RWPE2 (cell line): ENCODE measurements at regions not wholly inside any gene's neighbourhood (a gene's known extent, or its start where the extent isn't known, plus 50 kb on each side); places are given as distances from the start of the nearest gene placed in this dataset.

Source experiments
- ATAC-seq: fragments of 200-7000 bp; cut with Tn5 transposase; 3 replicates; pipeline ENCODE4 v1.9.1; 2021; ENCODE audit warnings: low read depth
- DNase-seq: peaks from one replicate; pipeline ENCODE4 v3.0.0-alpha.2; 2020; ENCODE audit warnings: low spot score
- H3K27ac ChIP-seq: fragments of 450-650 bp; 2 replicates; pipeline ENCODE4 v1.5.1; 2017; ENCODE audit warnings: mild to moderate bottlenecking; ENCODE audit not compliant: poor library complexity, severe bottlenecking
- H3K27me3 ChIP-seq: fragments of 250-450 bp; sonication (Bioruptor Pico); 2 replicates; pipeline ENCODE4 v1.5.1; 2021; ENCODE audit warnings: mild to moderate bottlenecking, moderate library complexity; ENCODE audit not compliant: insufficient read depth, poor library complexity, severe bottlenecking
- H3K36me3 ChIP-seq: fragments of 250-450 bp; sonication (Bioruptor Pico); 2 replicates; pipeline ENCODE4 v1.5.1; 2020; ENCODE audit warnings: low read depth, mild to moderate bottlenecking, moderate library complexity
- H3K4me1 ChIP-seq: fragments of 250-450 bp; sonication (Bioruptor Pico); 2 replicates; pipeline ENCODE4 v1.5.1; 2021; ENCODE audit warnings: mild to moderate bottlenecking, moderate library complexity; ENCODE audit not compliant: insufficient read depth, poor library complexity, severe bottlenecking
- H3K4me3 ChIP-seq: fragments of 250-450 bp; sonication (Bioruptor Pico); 2 replicates; pipeline ENCODE4 v1.5.1; 2021; ENCODE audit warnings: mild to moderate bottlenecking, moderate library complexity; ENCODE audit not compliant: severe bottlenecking
- H3K9me3 ChIP-seq: fragments of 250-450 bp; sonication (Bioruptor Pico); 2 replicates; pipeline ENCODE4 v1.5.1; 2021; ENCODE audit warnings: mild to moderate bottlenecking, moderate library complexity; ENCODE audit not compliant: severe bottlenecking
- TF ChIP-seq, protein P1 (sequence below): fragments of 450-650 bp; IDR thresholded peaks from one replicate; pipeline ENCODE4 v1.5.1; 2017; ENCODE audit warnings: mild to moderate bottlenecking, moderate library complexity; ENCODE audit not compliant: poor library complexity, severe bottlenecking

DNA sequence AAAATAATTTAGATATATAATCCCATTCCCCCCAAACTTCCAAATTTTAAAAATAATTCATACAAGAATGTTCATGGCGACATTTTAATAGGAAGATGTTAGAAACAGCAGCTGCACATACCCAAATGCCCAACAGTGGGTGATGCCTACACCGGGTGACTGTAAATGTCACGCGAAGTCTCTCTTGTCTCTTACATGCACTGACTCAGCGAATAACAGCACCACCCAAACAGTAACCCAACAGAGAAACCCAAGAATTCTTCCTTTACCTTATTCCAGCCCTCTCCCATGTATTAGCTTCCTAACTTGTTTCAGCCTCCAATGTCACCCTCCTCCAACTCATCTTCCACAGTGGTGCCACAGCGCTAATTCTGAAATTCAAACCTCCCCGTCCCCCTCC lies 74.5 kb upstream of the E2F3 start:
- Histone ChIP-seq H3K9me3 (no peaks in the 10 kb centered on the region), H3K36me3 (no peaks in the 10 kb centered on the region), H3K27me3 (no peaks in the 10 kb centered on the region), H3K4me1 (no peaks in the 10 kb centered on the region), H3K27ac (no peak overlapping the region), H3K4me3 (no peak overlapping the region)
- DNase-seq = no peak
- ATAC-seq = no peak
- TF ChIP-seq, protein P1, sequence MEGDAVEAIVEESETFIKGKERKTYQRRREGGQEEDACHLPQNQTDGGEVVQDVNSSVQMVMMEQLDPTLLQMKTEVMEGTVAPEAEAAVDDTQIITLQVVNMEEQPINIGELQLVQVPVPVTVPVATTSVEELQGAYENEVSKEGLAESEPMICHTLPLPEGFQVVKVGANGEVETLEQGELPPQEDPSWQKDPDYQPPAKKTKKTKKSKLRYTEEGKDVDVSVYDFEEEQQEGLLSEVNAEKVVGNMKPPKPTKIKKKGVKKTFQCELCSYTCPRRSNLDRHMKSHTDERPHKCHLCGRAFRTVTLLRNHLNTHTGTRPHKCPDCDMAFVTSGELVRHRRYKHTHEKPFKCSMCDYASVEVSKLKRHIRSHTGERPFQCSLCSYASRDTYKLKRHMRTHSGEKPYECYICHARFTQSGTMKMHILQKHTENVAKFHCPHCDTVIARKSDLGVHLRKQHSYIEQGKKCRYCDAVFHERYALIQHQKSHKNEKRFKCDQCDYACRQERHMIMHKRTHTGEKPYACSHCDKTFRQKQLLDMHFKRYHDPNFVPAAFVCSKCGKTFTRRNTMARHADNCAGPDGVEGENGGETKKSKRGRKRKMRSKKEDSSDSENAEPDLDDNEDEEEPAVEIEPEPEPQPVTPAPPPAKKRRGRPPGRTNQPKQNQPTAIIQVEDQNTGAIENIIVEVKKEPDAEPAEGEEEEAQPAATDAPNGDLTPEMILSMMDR = no peak

DNA sequence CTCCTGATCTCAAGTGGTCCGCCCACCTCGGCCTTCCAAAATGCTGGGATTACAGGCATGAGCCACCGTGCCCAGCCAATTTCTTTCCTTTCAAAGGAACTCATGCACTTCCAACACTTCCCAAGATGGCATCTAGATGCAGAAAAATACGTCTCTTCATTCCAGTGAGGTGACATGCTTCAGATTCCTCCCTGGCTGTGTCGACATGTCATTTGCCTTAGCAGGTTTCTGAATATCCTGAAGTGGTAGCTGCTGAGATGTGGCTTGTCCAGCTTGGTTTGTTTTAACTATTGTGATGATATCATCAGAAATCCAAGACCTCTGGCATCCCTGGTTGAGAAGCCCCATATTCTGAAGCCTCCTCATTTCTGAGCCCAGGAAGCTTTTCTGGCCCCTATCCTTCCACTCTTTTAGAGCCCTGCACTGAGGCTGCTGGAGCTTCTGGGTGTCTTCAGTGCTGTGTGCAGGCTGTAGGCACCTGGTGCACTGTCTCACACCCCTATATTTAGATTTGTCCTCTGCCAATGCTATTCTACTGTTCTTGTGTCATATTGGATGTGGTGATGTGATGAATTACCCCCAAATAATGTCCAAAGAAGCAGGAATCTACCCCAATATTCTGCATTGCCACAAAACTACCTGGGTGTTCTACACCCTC lies 73.3 kb upstream of the E2F3 start:
- DNase-seq (no peak), ATAC-seq (no peak)
- H3K36me3 ChIP-seq = no peaks in the 10 kb centered on the region

DNA sequence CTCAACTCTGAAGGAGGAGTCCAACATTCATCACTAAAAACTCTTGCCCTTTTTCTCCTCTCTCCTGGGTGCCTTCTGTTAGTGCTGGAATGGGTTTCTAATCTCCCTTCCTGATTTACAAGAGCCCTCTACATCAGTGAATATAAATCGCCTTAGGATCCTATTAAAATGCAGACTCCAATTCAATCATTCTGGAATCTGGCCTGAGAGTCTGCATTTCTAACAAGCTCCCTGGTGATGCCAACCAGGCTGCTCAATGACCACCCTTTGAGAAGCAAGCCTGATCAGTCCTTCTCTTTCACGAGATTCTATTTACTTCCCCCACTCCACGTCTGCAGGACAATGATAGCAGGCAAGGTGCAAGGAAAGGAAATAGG lies 72.8 kb upstream of the E2F3 start:
- H3K9me3 ChIP-seq = no peaks in the 10 kb centered on the region
- no peak overlapping the region for H3K27ac ChIP-seq
- no peaks in the 10 kb centered on the region for H3K36me3 ChIP-seq
- TF ChIP-seq, protein P1 = no peak
- H3K4me3 ChIP-seq = no peak overlapping the region
- DNase-seq (no peak), ATAC-seq (no peak)
- H3K27me3 ChIP-seq = no peaks in the 10 kb centered on the region
- H3K4me1 ChIP-seq = no peaks in the 10 kb centered on the region

More for the DNA sequence above, 73.3 kb upstream of the E2F3 start:
- Histone ChIP-seq H3K4me1 (no peaks in the 10 kb centered on the region), H3K27me3 (no peaks in the 10 kb centered on the region), H3K9me3 (no peaks in the 10 kb centered on the region), H3K4me3 (no peak overlapping the region), H3K27ac (no peak overlapping the region)
- TF ChIP-seq, protein P1 = no peak

DNA sequence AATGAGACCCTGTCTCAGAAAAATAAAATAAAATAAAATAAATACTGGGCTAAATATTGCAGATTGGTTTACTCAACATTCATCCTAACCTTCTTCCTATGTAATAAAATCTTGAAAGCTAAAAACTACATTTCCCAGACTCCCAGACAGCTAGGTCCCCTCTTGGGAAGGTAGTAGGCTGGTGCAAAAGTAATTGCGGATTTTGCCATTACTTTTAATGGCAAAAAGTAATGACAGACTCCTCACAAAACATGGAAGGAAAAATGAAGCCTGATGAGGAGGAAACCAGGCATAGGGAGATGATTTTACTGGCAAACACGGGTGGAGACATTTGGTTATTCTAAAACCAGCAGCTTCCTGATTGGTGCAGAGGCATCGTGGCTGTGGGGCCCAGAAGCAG lies 70.6 kb upstream of the E2F3 start:
- no peak for DNase-seq
- Histone ChIP-seq H3K4me3 (no peak overlapping the region), H3K27me3 (no peaks in the 10 kb centered on the region), H3K27ac (no peak overlapping the region), H3K36me3 (no peaks in the 10 kb centered on the region), H3K4me1 (no peaks in the 10 kb centered on the region), H3K9me3 (no peaks in the 10 kb centered on the region)
- TF ChIP-seq, protein P1 = no peak
- no peak for ATAC-seq

DNA sequence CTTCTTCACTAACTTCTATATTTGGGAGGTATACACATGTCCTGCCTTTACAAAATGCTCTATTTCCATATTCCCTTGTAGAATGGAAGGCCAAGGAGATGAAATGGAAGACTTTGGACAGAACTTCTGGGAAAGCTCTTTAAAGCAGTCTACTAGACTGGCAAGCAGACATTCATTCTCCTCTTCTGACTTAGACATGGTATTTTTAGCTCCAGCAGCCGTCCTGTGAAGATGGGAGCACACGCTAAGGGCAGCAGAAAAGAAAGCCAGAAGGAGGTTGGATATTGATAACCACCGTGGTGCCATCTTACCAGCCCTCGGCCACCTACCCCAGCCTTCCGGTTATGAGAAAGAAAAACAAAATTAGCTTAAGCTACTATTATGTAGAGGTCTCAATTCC lies 70.1 kb upstream of the E2F3 start:
- TF ChIP-seq, protein P1 = no peak
- no peak overlapping the region for H3K27ac ChIP-seq
- H3K4me3 ChIP-seq = no peak overlapping the region
- no peak for ATAC-seq
- H3K27me3 ChIP-seq = no peaks in the 10 kb centered on the region
- DNase-seq = no peak
- H3K4me1 ChIP-seq = no peaks in the 10 kb centered on the region
- no peaks in the 10 kb centered on the region for H3K36me3 ChIP-seq
- H3K9me3 ChIP-seq = no peaks in the 10 kb centered on the region
